ENCODE measurements at regions not wholly inside any gene's neighbourhood (a gene's known extent, or its start where the extent isn't known, plus 50 kb on each side); places are given as distances from the start of the nearest gene placed in this dataset.

GRCh38 chr7:46215987-46216567 is 295.0 kb upstream of the IGFBP3 start (continued):
- TF ChIP-seq CHD7 (IDR thresholded peaks at IDR 0.05; ENCODE audit: insufficient replicate concordance, low read length) (no peak), BACH1 (IDR thresholded peaks at IDR 0.05; ENCODE audit: low read length) (no peak), CEBPB (IDR thresholded peaks at IDR 0.05; ENCODE audit: low read depth, low read length) (peak; percentile 37; the same call in 1 of the 2 replicates), CREB1 (IDR thresholded peaks at IDR 0.05) (no peak), SUZ12 (IDR thresholded peaks at IDR 0.05; ENCODE audit: low read length) (no peak)
- TF ChIP-seq, protein P1, sequence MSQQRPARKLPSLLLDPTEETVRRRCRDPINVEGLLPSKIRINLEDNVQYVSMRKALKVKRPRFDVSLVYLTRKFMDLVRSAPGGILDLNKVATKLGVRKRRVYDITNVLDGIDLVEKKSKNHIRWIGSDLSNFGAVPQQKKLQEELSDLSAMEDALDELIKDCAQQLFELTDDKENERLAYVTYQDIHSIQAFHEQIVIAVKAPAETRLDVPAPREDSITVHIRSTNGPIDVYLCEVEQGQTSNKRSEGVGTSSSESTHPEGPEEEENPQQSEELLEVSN (IDR thresholded peaks at IDR 0.05) = 0 out of 2 replicates have a peak, but pooled peaks have one; percentile 27

Data from H1 (cell line).